ENCODE measurements at regions not wholly inside any gene's neighbourhood (a gene's known extent, or its start where the extent isn't known, plus 50 kb on each side); places are given as distances from the start of the nearest gene placed in this dataset.

DNA sequence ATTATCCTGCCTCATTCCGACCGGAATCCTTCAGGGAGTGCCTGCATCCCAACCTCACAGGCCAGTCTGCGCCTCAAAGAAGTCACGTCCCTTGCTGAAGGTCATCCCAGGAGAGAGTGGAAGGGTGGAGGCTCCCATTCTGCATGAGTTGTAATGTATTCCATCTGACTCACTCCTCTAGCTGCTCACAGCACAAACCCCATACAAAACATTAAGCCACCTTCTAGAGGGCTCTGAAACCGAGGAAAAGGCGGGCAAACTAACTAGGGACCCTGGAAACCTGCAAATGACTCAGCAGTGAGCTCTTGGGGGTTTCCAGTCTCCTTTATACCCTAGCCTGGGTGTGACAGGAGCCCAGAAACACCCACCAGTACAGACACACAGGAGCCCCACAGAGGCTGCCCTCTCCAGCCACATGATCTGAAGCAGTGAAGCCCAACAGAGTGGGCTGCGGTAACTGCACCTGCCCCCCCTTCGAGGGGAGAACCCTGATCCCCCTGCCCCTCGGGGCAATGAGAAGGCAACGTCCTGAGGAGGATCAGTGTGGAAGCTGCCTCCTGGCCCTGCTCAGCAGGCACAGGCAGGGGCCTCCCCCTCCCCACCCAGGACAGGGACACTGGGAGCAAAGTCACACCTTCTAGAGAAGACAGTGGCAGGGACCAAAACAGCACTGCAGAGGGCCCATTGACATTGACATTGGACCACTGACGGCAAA lies 69.3 kb upstream of the SNTG2 start:
- peaks cover 5 to 10% of the 10 kb centered on the region in 2 experiments for H3K9me3 Mint-ChIP-seq
- H2AFZ ChIP-seq (ENCODE audit: low read length), result no peak overlapping the region
- peak; percentile 14 for DNase-seq
- H3K79me2 ChIP-seq (ENCODE audit: insufficient read depth, low read length), result no peaks in the 10 kb centered on the region
- H3K36me3 Mint-ChIP-seq (ENCODE audit: insufficient read depth in 1 of 3, low read depth in 3 of 3), result peaks cover 0 to 7% (median 3%) of the 10 kb centered on the region in 3 experiments; a peak in 2 of 7 replicates
- H3K9me3 ChIP-seq (ENCODE audit: control insufficient read depth, low read depth, low read length), result no peaks in the 10 kb centered on the region
- no peak overlapping the region; a peak in 1 of 7 replicates for H3K27ac Mint-ChIP-seq
- no peak overlapping the region for H3K4me3 Mint-ChIP-seq
- H3K4me1 ChIP-seq (ENCODE audit: insufficient read depth, low read length), result peaks cover 3% of the 10 kb centered on the region; the same call in 1 of the 2 replicates
- no peak overlapping the region for H2BK20ac ChIP-seq (ENCODE audit: low read depth, low read length, poor library complexity, severe bottlenecking)
- H3K9ac ChIP-seq (ENCODE audit: extremely low read depth, insufficient read length, low read length), result no peak overlapping the region
- H2AK5ac ChIP-seq (ENCODE audit: insufficient read length, low read length), result no peak overlapping the region
- H2BK15ac ChIP-seq (ENCODE audit: low read depth, low read length), result no peak overlapping the region
- no peak overlapping the region for H3T11ph ChIP-seq (ENCODE audit: low read length)
- H3K27me3 ChIP-seq (ENCODE audit: insufficient read depth, low read length), result 0 out of 2 replicates have a peak, but pooled peaks cover 2% of the 10 kb centered on the region
- H3K27me3 Mint-ChIP-seq (ENCODE audit: low read depth), result peaks cover 59% of the 10 kb centered on the region
- H3K4me1 Mint-ChIP-seq, result peaks cover 32 to 36% of the 10 kb centered on the region in 2 experiments
- no peak overlapping the region for H3K27ac ChIP-seq (ENCODE audit: insufficient read length, low read depth, low read length)
- H2BK5ac ChIP-seq (ENCODE audit: insufficient read length, low read length), result no peak overlapping the region
- H4K8ac ChIP-seq (replicated peaks; ENCODE audit: insufficient read length, low read depth, low read length), result no peak overlapping the region
- H3K79me1 ChIP-seq (ENCODE audit: insufficient read depth, low read depth, low read length, poor library complexity, severe bottlenecking), result no peaks in the 10 kb centered on the region
- no peak overlapping the region for H3K4ac ChIP-seq (ENCODE audit: low read depth, low read length)
- TF ChIP-seq, protein P1, sequence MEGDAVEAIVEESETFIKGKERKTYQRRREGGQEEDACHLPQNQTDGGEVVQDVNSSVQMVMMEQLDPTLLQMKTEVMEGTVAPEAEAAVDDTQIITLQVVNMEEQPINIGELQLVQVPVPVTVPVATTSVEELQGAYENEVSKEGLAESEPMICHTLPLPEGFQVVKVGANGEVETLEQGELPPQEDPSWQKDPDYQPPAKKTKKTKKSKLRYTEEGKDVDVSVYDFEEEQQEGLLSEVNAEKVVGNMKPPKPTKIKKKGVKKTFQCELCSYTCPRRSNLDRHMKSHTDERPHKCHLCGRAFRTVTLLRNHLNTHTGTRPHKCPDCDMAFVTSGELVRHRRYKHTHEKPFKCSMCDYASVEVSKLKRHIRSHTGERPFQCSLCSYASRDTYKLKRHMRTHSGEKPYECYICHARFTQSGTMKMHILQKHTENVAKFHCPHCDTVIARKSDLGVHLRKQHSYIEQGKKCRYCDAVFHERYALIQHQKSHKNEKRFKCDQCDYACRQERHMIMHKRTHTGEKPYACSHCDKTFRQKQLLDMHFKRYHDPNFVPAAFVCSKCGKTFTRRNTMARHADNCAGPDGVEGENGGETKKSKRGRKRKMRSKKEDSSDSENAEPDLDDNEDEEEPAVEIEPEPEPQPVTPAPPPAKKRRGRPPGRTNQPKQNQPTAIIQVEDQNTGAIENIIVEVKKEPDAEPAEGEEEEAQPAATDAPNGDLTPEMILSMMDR (conservative IDR thresholded peaks at IDR 0.05), result no peak
- WGBS (ENCODE audit: extremely low coverage, insufficient read length, low lambda C conversion rate), result no CpG with 5 or more reads among the region's 11 CpGs
- H3K4me2 ChIP-seq (ENCODE audit: insufficient read depth, insufficient read length, low read length), result no peak overlapping the region
- H3K23me2 ChIP-seq (ENCODE audit: insufficient read length, low read depth, low read length, poor library complexity, severe bottlenecking), result no peaks in the 10 kb centered on the region
- H2BK12ac ChIP-seq (ENCODE audit: insufficient read length, low read depth, low read length), result no peak overlapping the region
- H2BK120ac ChIP-seq (ENCODE audit: low read depth, low read length, poor library complexity, severe bottlenecking), result no peak overlapping the region
- H4K5ac ChIP-seq (ENCODE audit: insufficient read length, low read depth, low read length), result no peak overlapping the region
- H3K56ac ChIP-seq (ENCODE audit: insufficient read length, low read depth, low read length), result no peak overlapping the region
- H3K14ac ChIP-seq (ENCODE audit: insufficient read depth, low read length), result no peak overlapping the region; the same call in 1 of the 2 replicates
- H3K18ac ChIP-seq (ENCODE audit: insufficient read length, low read depth, low read length), result no peak overlapping the region
- no peaks in the 10 kb centered on the region for H4K20me1 ChIP-seq (ENCODE audit: control insufficient read depth, insufficient read depth, insufficient read length)
- no peak overlapping the region for H3K23ac ChIP-seq (ENCODE audit: insufficient read length, low read depth, low read length)
- H4K91ac ChIP-seq (ENCODE audit: insufficient read length, low read depth, low read length), result no peak overlapping the region

All from H9 (cell line).